DND-41 (cell line): ENCODE measurements at regions not wholly inside any gene's neighbourhood (a gene's known extent, or its start where the extent isn't known, plus 50 kb on each side); places are given as distances from the start of the nearest gene placed in this dataset.

ENCODE experiments used
- CTCF ChIP-seq: IDR thresholded peaks from 2 replicates; pipeline ENCODE4 v1.5.1; 2012; ENCODE audit warnings: borderline replicate concordance, low read length, moderate library complexity, mild to moderate bottlenecking; ENCODE audit not compliant: poor library complexity, severe bottlenecking; ENCODE audit errors: extremely low read depth
- EZH2 ChIP-seq: IDR thresholded peaks from 3 replicates; pipeline ENCODE4 v1.6.1; 2012; ENCODE audit warnings: borderline replicate concordance, low read depth, mild to moderate bottlenecking, moderate library complexity, low read length, inconsistent platforms; ENCODE audit not compliant: severe bottlenecking

GRCh38 chr7:142697270-142697669, 52.0 kb upstream of the PRSS1 start:
- TF ChIP-seq CTCF (no peak), EZH2 (no peak)
